ENCODE measurements at regions not wholly inside any gene's neighbourhood (a gene's known extent, or its start where the extent isn't known, plus 50 kb on each side); places are given as distances from the start of the nearest gene placed in this dataset.
"Not testable (repeated sequence)": the region's sequence is repeated elsewhere in the genome, so short reads cannot be mapped to it uniquely, and the experiment has no call there.

- DNase-seq; H4K20me1 ChIP-seq (ENCODE audit: insufficient read depth); POLR2A ChIA-PET (ENCODE audit: unreplicated experiment); H3K4me2 ChIP-seq; H3K36me3 ChIP-seq (ENCODE audit: low read depth); H3K4me3 ChIP-seq; intact Hi-C loops (cut with micrococcal nuclease; ENCODE audit: unreplicated experiment); BruUV-seq (replicated peaks); H3K9me2 ChIP-seq (ENCODE audit: insufficient read depth); H3K27ac ChIP-seq; H3K9me3 ChIP-seq (ENCODE audit: insufficient read depth, low read depth); H2AFZ ChIP-seq; CTCF ChIA-PET; H3K4me1 ChIP-seq (replicated peaks; ENCODE audit: insufficient read depth); H3K79me2 ChIP-seq (ENCODE audit: low read depth); H3F3A ChIP-seq (ENCODE audit: insufficient read depth, low read depth): not testable (repeated sequence)
- H3K27me3 ChIP-seq (ENCODE audit: insufficient read depth, low read depth): peaks cover 47% of the 10 kb centered on the region
Observed at GRCh38 chr21:5243257-5243656, 5278.1 kb upstream of the TPTE start.

- intact Hi-C loops (cut with micrococcal nuclease; ENCODE audit: unreplicated experiment); DNase-seq; CTCF ChIA-PET; H3K9me3 ChIP-seq (ENCODE audit: insufficient read depth, low read depth); BruUV-seq (replicated peaks); H3K4me1 ChIP-seq (replicated peaks; ENCODE audit: insufficient read depth); H3K4me3 ChIP-seq; H2AFZ ChIP-seq; H3F3A ChIP-seq (ENCODE audit: insufficient read depth, low read depth); H3K4me2 ChIP-seq; H3K79me2 ChIP-seq (ENCODE audit: low read depth); H3K9me2 ChIP-seq (ENCODE audit: insufficient read depth); H3K27ac ChIP-seq; POLR2A ChIA-PET (ENCODE audit: unreplicated experiment); H3K36me3 ChIP-seq (ENCODE audit: low read depth); H4K20me1 ChIP-seq (ENCODE audit: insufficient read depth): not testable (repeated sequence)
- peaks cover 45% of the 10 kb centered on the region for H3K27me3 ChIP-seq (ENCODE audit: insufficient read depth, low read depth)
Observed at GRCh38 chr21:5243715-5244375, 5277.5 kb upstream of the TPTE start.

GRCh38 chr21:5244376-5244718, 5277.0 kb upstream of the TPTE start:
- BruUV-seq (replicated peaks); intact Hi-C loops (cut with micrococcal nuclease; ENCODE audit: unreplicated experiment): not testable (repeated sequence)

GRCh38 chr21:5244954-5245353, 5276.4 kb upstream of the TPTE start:
- H3K4me2 ChIP-seq, CTCF ChIA-PET: not testable (repeated sequence)

More at GRCh38 chr21:5244376-5244718, 5277.0 kb upstream of the TPTE start:
- H3K4me3 ChIP-seq; H4K20me1 ChIP-seq (ENCODE audit: insufficient read depth); H3K27ac ChIP-seq; H3K79me2 ChIP-seq (ENCODE audit: low read depth); H3K4me1 ChIP-seq (replicated peaks; ENCODE audit: insufficient read depth); H3F3A ChIP-seq (ENCODE audit: insufficient read depth, low read depth); CTCF ChIA-PET; H3K36me3 ChIP-seq (ENCODE audit: low read depth); POLR2A ChIA-PET (ENCODE audit: unreplicated experiment); H3K4me2 ChIP-seq; H2AFZ ChIP-seq; DNase-seq; H3K9me2 ChIP-seq (ENCODE audit: insufficient read depth); H3K9me3 ChIP-seq (ENCODE audit: insufficient read depth, low read depth): not testable (repeated sequence)
- H3K27me3 ChIP-seq (ENCODE audit: insufficient read depth, low read depth): peaks cover 45% of the 10 kb centered on the region

GRCh38 chr21:5246416-5246815, 5275.0 kb upstream of the TPTE start:
- H3K4me3 ChIP-seq; H3K36me3 ChIP-seq (ENCODE audit: low read depth); H3K27ac ChIP-seq; H3K9me3 ChIP-seq (ENCODE audit: insufficient read depth, low read depth); POLR2A ChIA-PET (ENCODE audit: unreplicated experiment); H3K4me1 ChIP-seq (replicated peaks; ENCODE audit: insufficient read depth); intact Hi-C loops (cut with micrococcal nuclease; ENCODE audit: unreplicated experiment); DNase-seq; H4K20me1 ChIP-seq (ENCODE audit: insufficient read depth); H2AFZ ChIP-seq; H3F3A ChIP-seq (ENCODE audit: insufficient read depth, low read depth); H3K4me2 ChIP-seq; H3K9me2 ChIP-seq (ENCODE audit: insufficient read depth); BruUV-seq (replicated peaks); H3K79me2 ChIP-seq (ENCODE audit: low read depth); CTCF ChIA-PET: not testable (repeated sequence)
- peaks cover 37% of the 10 kb centered on the region for H3K27me3 ChIP-seq (ENCODE audit: insufficient read depth, low read depth)

More at GRCh38 chr21:5244954-5245353, 5276.4 kb upstream of the TPTE start:
- H3K9me2 ChIP-seq (ENCODE audit: insufficient read depth); H4K20me1 ChIP-seq (ENCODE audit: insufficient read depth); H3K4me3 ChIP-seq; H3K36me3 ChIP-seq (ENCODE audit: low read depth); H3K4me1 ChIP-seq (replicated peaks; ENCODE audit: insufficient read depth); H3F3A ChIP-seq (ENCODE audit: insufficient read depth, low read depth); H3K79me2 ChIP-seq (ENCODE audit: low read depth); POLR2A ChIA-PET (ENCODE audit: unreplicated experiment); BruUV-seq (replicated peaks); H3K27ac ChIP-seq; intact Hi-C loops (cut with micrococcal nuclease; ENCODE audit: unreplicated experiment); DNase-seq; H3K9me3 ChIP-seq (ENCODE audit: insufficient read depth, low read depth); H2AFZ ChIP-seq: not testable (repeated sequence)
- peaks cover 45% of the 10 kb centered on the region for H3K27me3 ChIP-seq (ENCODE audit: insufficient read depth, low read depth)

GRCh38 chr21:5247399-5247798, 5274.0 kb upstream of the TPTE start:
- H3K4me2 ChIP-seq; DNase-seq; H3K36me3 ChIP-seq (ENCODE audit: low read depth); CTCF ChIA-PET; POLR2A ChIA-PET (ENCODE audit: unreplicated experiment); H3F3A ChIP-seq (ENCODE audit: insufficient read depth, low read depth); H3K9me2 ChIP-seq (ENCODE audit: insufficient read depth); H3K9me3 ChIP-seq (ENCODE audit: insufficient read depth, low read depth); intact Hi-C loops (cut with micrococcal nuclease; ENCODE audit: unreplicated experiment); H3K79me2 ChIP-seq (ENCODE audit: low read depth); H3K4me3 ChIP-seq; BruUV-seq (replicated peaks); H3K4me1 ChIP-seq (replicated peaks; ENCODE audit: insufficient read depth); H3K27ac ChIP-seq; H2AFZ ChIP-seq; H4K20me1 ChIP-seq (ENCODE audit: insufficient read depth): not testable (repeated sequence)
- H3K27me3 ChIP-seq (ENCODE audit: insufficient read depth, low read depth): peaks cover 33% of the 10 kb centered on the region

- H3K4me2 ChIP-seq; H3K4me1 ChIP-seq (replicated peaks; ENCODE audit: insufficient read depth); DNase-seq; H2AFZ ChIP-seq; H3K4me3 ChIP-seq; H3F3A ChIP-seq (ENCODE audit: insufficient read depth, low read depth); CTCF ChIA-PET; H3K9me2 ChIP-seq (ENCODE audit: insufficient read depth); H3K9me3 ChIP-seq (ENCODE audit: insufficient read depth, low read depth); POLR2A ChIA-PET (ENCODE audit: unreplicated experiment); H4K20me1 ChIP-seq (ENCODE audit: insufficient read depth); H3K27ac ChIP-seq; H3K79me2 ChIP-seq (ENCODE audit: low read depth); H3K36me3 ChIP-seq (ENCODE audit: low read depth); BruUV-seq (replicated peaks); intact Hi-C loops (cut with micrococcal nuclease; ENCODE audit: unreplicated experiment): not testable (repeated sequence)
- H3K27me3 ChIP-seq (ENCODE audit: insufficient read depth, low read depth): peaks cover 13% of the 10 kb centered on the region
Observed at GRCh38 chr21:5250128-5250527, 5271.3 kb upstream of the TPTE start.

- H3K36me3 ChIP-seq (ENCODE audit: low read depth); H3K4me3 ChIP-seq; CTCF ChIA-PET; H3K4me2 ChIP-seq; H3K4me1 ChIP-seq (replicated peaks; ENCODE audit: insufficient read depth); H4K20me1 ChIP-seq (ENCODE audit: insufficient read depth); H3F3A ChIP-seq (ENCODE audit: insufficient read depth, low read depth); H3K9me2 ChIP-seq (ENCODE audit: insufficient read depth); BruUV-seq (replicated peaks); POLR2A ChIA-PET (ENCODE audit: unreplicated experiment); H3K79me2 ChIP-seq (ENCODE audit: low read depth); DNase-seq; H2AFZ ChIP-seq; intact Hi-C loops (cut with micrococcal nuclease; ENCODE audit: unreplicated experiment); H3K9me3 ChIP-seq (ENCODE audit: insufficient read depth, low read depth); H3K27ac ChIP-seq: not testable (repeated sequence)
- H3K27me3 ChIP-seq (ENCODE audit: insufficient read depth, low read depth): peaks cover 10% of the 10 kb centered on the region
Observed at GRCh38 chr21:5251162-5251561, 5270.2 kb upstream of the TPTE start.
